Hepatocyte (in vitro differentiated cells): ENCODE measurements at regions not wholly inside any gene's neighbourhood (a gene's known extent, or its start where the extent isn't known, plus 50 kb on each side); places are given as distances from the start of the nearest gene placed in this dataset.

Experiments used
- DNase-seq: peaks from one replicate; pipeline ENCODE4 v3.0.0-alpha.2; 2016; ENCODE audit warnings: low spot score
- H2AFZ ChIP-seq: fragments of 200-600 bp; sonication (generic); 2 replicates; pipeline ENCODE4 v1.6.0; 2016; ENCODE audit warnings: antibody characterized with exemption, mild to moderate bottlenecking
- H3K27ac ChIP-seq: fragments of 200-600 bp; sonication (generic); 2 replicates; pipeline ENCODE4 v1.5.1; 2016; ENCODE audit warnings: mild to moderate bottlenecking
- H3K27me3 ChIP-seq: fragments of 200-600 bp; sonication (generic); 2 replicates; pipeline ENCODE4 v1.6.1; 2016
- H3K36me3 ChIP-seq: fragments of 200-600 bp; sonication (generic); replicated peaks from 2 replicates; pipeline ENCODE4 v1.5.1; 2016; ENCODE audit warnings: low read depth; ENCODE audit not compliant: insufficient read depth
- H3K4me1 ChIP-seq: fragments of 200-600 bp; sonication (generic); 2 replicates; pipeline ENCODE4 v1.5.1; 2016; ENCODE audit warnings: mild to moderate bottlenecking, moderate library complexity; ENCODE audit not compliant: insufficient read depth
- H3K4me2 ChIP-seq: fragments of 200-600 bp; sonication (generic); 2 replicates; pipeline ENCODE4 v1.6.0; 2016
- H3K4me3 ChIP-seq: fragments of 200-600 bp; sonication (generic); 2 replicates; pipeline ENCODE4 v1.5.1; 2016; ENCODE audit warnings: mild to moderate bottlenecking
- H3K79me2 ChIP-seq: fragments of 200-600 bp; sonication (generic); 2 replicates; pipeline ENCODE4 v1.6.0; 2017; ENCODE audit warnings: mild to moderate bottlenecking
- H3K9me2 ChIP-seq: fragments of 200-600 bp; sonication (generic); replicated peaks from 2 replicates; pipeline ENCODE4 v1.6.0; 2017; ENCODE audit warnings: mild to moderate bottlenecking; ENCODE audit not compliant: insufficient read depth
- H3K9me3 ChIP-seq: fragments of 200-600 bp; sonication (generic); 2 replicates; pipeline ENCODE4 v1.5.1; 2016; ENCODE audit warnings: low read depth, mild to moderate bottlenecking
- H4K20me1 ChIP-seq: fragments of 200-600 bp; sonication (generic); 2 replicates; pipeline ENCODE4 v1.6.0; 2016; ENCODE audit warnings: mild to moderate bottlenecking; ENCODE audit not compliant: insufficient read depth, poor library complexity, severe bottlenecking
- EZH2 ChIP-seq: fragments of 200-600 bp; sonication (generic); IDR thresholded peaks from 2 replicates; pipeline ENCODE4 v1.6.1; 2016; ENCODE audit warnings: antibody characterized with exemption, mild to moderate bottlenecking, borderline replicate concordance
- EZH2phosphoT487 ChIP-seq: fragments of 200-600 bp; sonication (generic); IDR thresholded peaks from one replicate; pipeline ENCODE4 v1.6.1; 2018; ENCODE audit warnings: antibody characterized with exemption, mild to moderate bottlenecking, low read depth, moderate library complexity; ENCODE audit not compliant: unreplicated experiment, severe bottlenecking
- WGBS: methylation state at CpG from one replicate; pipeline ENCODE4 v1.1.6; 2016; ENCODE audit warnings: low lambda C conversion rate; ENCODE audit errors: missing lambda C conversion rate; 5-methylcytosine and 5-hydroxymethylcytosine counted together
- TF ChIP-seq, protein P1 (sequence below): fragments of 200-600 bp; sonication (generic); IDR thresholded peaks from 2 replicates; pipeline ENCODE4 v1.5.1; 2016; ENCODE audit warnings: antibody characterized with exemption, mild to moderate bottlenecking; ENCODE audit not compliant: poor library complexity

DNA sequence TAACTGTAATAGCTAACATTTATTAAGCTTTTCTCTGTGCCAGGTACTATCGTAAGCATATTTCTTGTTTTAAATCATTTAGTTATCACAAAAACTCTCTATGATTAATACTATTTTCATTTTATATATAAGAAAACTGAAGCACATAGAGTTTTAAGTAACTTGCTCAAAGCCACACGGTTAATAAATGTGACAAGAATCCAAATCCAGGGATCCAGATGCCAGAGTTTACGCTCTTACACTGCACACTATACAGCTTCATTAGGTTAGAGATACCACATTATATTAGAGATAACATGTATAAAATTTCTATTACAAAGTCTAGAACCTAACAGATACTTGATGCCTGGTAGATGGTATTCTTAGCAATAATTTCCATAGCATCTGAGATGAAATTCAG, 265.2 kb downstream of the SHOX2 start:
- Histone ChIP-seq H4K20me1 (no peaks in the 10 kb centered on the region), H3K9me2 (no peaks in the 10 kb centered on the region), H3K9me3 (no peaks in the 10 kb centered on the region), H3K36me3 (no peaks in the 10 kb centered on the region), H3K27me3 (no peaks in the 10 kb centered on the region), H3K4me3 (no peak overlapping the region), H3K4me1 (peaks cover 5% of the 10 kb centered on the region), H3K4me2 (no peak overlapping the region), H3K27ac (no peak overlapping the region), H2AFZ (no peak overlapping the region), H3K79me2 (no peaks in the 10 kb centered on the region)
- TF ChIP-seq EZH2phosphoT487, result no peak
- TF ChIP-seq EZH2, result no peak
- TF ChIP-seq, protein P1, sequence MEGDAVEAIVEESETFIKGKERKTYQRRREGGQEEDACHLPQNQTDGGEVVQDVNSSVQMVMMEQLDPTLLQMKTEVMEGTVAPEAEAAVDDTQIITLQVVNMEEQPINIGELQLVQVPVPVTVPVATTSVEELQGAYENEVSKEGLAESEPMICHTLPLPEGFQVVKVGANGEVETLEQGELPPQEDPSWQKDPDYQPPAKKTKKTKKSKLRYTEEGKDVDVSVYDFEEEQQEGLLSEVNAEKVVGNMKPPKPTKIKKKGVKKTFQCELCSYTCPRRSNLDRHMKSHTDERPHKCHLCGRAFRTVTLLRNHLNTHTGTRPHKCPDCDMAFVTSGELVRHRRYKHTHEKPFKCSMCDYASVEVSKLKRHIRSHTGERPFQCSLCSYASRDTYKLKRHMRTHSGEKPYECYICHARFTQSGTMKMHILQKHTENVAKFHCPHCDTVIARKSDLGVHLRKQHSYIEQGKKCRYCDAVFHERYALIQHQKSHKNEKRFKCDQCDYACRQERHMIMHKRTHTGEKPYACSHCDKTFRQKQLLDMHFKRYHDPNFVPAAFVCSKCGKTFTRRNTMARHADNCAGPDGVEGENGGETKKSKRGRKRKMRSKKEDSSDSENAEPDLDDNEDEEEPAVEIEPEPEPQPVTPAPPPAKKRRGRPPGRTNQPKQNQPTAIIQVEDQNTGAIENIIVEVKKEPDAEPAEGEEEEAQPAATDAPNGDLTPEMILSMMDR, result no peak
- DNase-seq, result no peak
- WGBS, result 96% methylated on average over 3 of the region's 3 CpGs

DNA sequence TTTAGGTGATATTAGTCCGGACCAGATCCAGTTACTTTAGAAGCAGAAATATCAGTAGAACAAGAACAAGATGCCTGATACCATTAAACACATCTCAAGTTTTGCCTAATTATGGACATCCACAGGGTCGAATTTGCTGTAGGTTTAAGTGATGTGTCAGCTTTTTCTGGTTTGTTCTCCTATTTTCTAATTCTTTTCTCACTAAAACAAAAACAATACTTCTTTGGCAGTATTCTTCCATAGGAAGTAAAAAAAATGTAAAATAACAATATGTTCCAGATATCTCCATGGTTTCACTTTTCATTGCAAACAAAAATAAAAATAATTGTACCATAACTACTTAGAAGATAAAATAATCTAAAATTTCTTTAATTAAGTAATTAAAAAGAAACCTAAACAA, 265.7 kb downstream of the SHOX2 start:
- Histone ChIP-seq H4K20me1 (no peaks in the 10 kb centered on the region), H2AFZ (no peak overlapping the region), H3K4me2 (no peak overlapping the region), H3K79me2 (no peaks in the 10 kb centered on the region), H3K9me3 (no peaks in the 10 kb centered on the region), H3K4me3 (no peak overlapping the region), H3K27ac (no peak overlapping the region), H3K36me3 (no peaks in the 10 kb centered on the region), H3K4me1 (peaks cover 5% of the 10 kb centered on the region), H3K27me3 (no peaks in the 10 kb centered on the region), H3K9me2 (no peaks in the 10 kb centered on the region)
- DNase-seq, result no peak
- WGBS, result 91% methylated on average over 2 of the region's 2 CpGs
- TF ChIP-seq, protein P1, result no peak
- TF ChIP-seq EZH2phosphoT487, result no peak

DNA sequence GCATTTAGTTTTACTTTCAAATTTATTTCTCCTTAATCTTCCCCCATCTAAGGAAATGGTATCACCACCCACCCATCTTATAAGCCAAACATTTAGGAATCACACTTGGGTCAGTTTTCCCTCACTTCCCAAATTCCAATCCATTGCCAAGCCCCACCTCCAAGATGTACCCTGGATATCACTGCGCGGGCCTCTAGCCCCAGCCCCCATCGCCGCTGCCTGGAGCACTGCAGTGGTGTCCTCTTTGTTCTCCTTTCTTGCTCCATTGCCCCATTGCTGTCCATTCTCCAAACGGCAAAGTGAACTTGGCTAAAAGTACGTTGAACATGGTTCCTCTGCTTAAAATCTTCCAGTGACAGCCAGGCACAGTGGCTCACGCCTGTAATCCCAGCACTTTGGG, 267.8 kb downstream of the SHOX2 start:
- Histone ChIP-seq H3K27ac (no peak overlapping the region), H2AFZ (no peak overlapping the region), H3K4me3 (no peak overlapping the region), H3K9me3 (no peaks in the 10 kb centered on the region), H3K79me2 (no peaks in the 10 kb centered on the region), H3K4me1 (peaks cover 5% of the 10 kb centered on the region), H3K9me2 (no peaks in the 10 kb centered on the region), H4K20me1 (no peaks in the 10 kb centered on the region), H3K36me3 (no peaks in the 10 kb centered on the region), H3K27me3 (no peaks in the 10 kb centered on the region), H3K4me2 (no peak overlapping the region)
- DNase-seq, result no peak
- TF ChIP-seq, protein P1, result no peak
- TF ChIP-seq EZH2phosphoT487, result no peak
- 94% methylated on average over 7 of the region's 7 CpGs for WGBS

DNA sequence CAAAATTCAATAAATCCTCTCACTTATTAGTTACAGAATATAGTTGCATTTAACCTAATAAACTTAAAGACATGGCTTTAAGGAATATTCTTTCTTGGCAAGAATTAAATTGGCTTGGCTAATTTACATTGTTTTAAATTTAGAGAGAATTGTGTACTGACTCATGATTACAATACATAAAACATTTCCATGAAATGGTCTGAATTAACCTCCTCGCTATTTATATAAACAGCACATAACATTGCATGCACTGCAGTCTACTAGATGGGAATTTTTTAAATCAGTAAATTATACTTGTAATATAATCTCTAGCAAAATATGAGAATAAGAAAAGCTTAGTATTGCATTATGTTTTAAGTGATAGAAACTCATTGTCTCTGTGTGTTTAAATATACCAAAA, 268.9 kb downstream of the SHOX2 start:
- TF ChIP-seq EZH2 (no peak), EZH2phosphoT487 (no peak)
- TF ChIP-seq, protein P1, result no peak
- no peaks in the 10 kb centered on the region for H3K36me3 ChIP-seq
- H3K27me3 ChIP-seq, result no peaks in the 10 kb centered on the region
- no peak overlapping the region for H3K4me3 ChIP-seq
- no peaks in the 10 kb centered on the region for H3K9me2 ChIP-seq
- no peak overlapping the region for H3K27ac ChIP-seq
- H3K4me1 ChIP-seq, result peaks cover 5% of the 10 kb centered on the region
- H3K79me2 ChIP-seq, result no peaks in the 10 kb centered on the region
- H2AFZ ChIP-seq, result no peak overlapping the region
- H4K20me1 ChIP-seq, result no peaks in the 10 kb centered on the region
- no peak overlapping the region for H3K4me2 ChIP-seq
- no peak for DNase-seq
- WGBS, result 63% methylated on average over 1 of the region's 1 CpG
- H3K9me3 ChIP-seq, result no peaks in the 10 kb centered on the region
